Hematopoietic multipotent progenitor cell (in vitro differentiated cells): ENCODE measurements at regions not wholly inside any gene's neighbourhood (a gene's known extent, or its start where the extent isn't known, plus 50 kb on each side); places are given as distances from the start of the nearest gene placed in this dataset.

Experiments used
- DNase-seq, 3 donors: peaks; one replicate each; pipeline ENCODE4 v3.0.0-alpha.2; 2011 to 2015; ENCODE audit warnings: low read depth in 2 of 3, low spot score in 2 of 3

GRCh38 chr3:76938962-76939361 lies 100.9 kb upstream of the ROBO2 start:
- no peak for DNase-seq

- no peak for DNase-seq
These were observed 99.6 kb upstream of the ROBO2 start for GRCh38 chr3:76940181-76940770.

- DNase-seq, result no peak
These were observed 98.5 kb upstream of the ROBO2 start for GRCh38 chr3:76941376-76941775.

GRCh38 chr3:76942101-76942500 lies 97.8 kb upstream of the ROBO2 start:
- no peak for DNase-seq

GRCh38 chr3:76943058-76943457 lies 96.8 kb upstream of the ROBO2 start:
- no peak for DNase-seq

- no peak for DNase-seq
These were observed 96.2 kb upstream of the ROBO2 start for GRCh38 chr3:76943671-76944070.

- DNase-seq, result no peak
These were observed 90.9 kb upstream of the ROBO2 start for GRCh38 chr3:76949033-76949432.

- no peak for DNase-seq
These were observed 90.4 kb upstream of the ROBO2 start for GRCh38 chr3:76949462-76949861.

GRCh38 chr3:76950590-76950989 lies 89.3 kb upstream of the ROBO2 start:
- no peak for DNase-seq

GRCh38 chr3:76954412-76954811 lies 85.5 kb upstream of the ROBO2 start:
- no peak for DNase-seq

- DNase-seq, result no peak
These were observed 81.6 kb upstream of the ROBO2 start for GRCh38 chr3:76958274-76958673.

GRCh38 chr3:76958861-76959260 lies 81.0 kb upstream of the ROBO2 start:
- DNase-seq, result no peak

- DNase-seq, result no peak
These were observed 78.6 kb upstream of the ROBO2 start for GRCh38 chr3:76961284-76961683.

- DNase-seq, result no peak
These were observed 74.7 kb upstream of the ROBO2 start for GRCh38 chr3:76965122-76965725.

GRCh38 chr3:76969471-76969870 lies 70.4 kb upstream of the ROBO2 start:
- DNase-seq, result no peak

- no peak for DNase-seq
These were observed 69.8 kb upstream of the ROBO2 start for GRCh38 chr3:76969996-76970615.

- no peak for DNase-seq
These were observed 67.1 kb upstream of the ROBO2 start for GRCh38 chr3:76972624-76973296.

GRCh38 chr3:76976996-76977395 lies 62.9 kb upstream of the ROBO2 start:
- DNase-seq, result no peak

GRCh38 chr3:76985645-76986044 lies 54.3 kb upstream of the ROBO2 start:
- no peak for DNase-seq

- no peak for DNase-seq
These were observed 52.9 kb upstream of the ROBO2 start for GRCh38 chr3:76986876-76987474.
